Activated naive CD8-positive, alpha-beta T cell treated with anti-CD3 and anti-CD28 coated beads, Interleukin-2, amount 10 ng/mL, durations not matched to agents 7 days and 5 days (primary cell): ENCODE measurements at regions not wholly inside any gene's neighbourhood (a gene's known extent, or its start where the extent isn't known, plus 50 kb on each side); places are given as distances from the start of the nearest gene placed in this dataset.

Experiments used
- ATAC-seq: fragments of 150-1000 bp; cut with Tn5 transposase; one replicate; pipeline ENCODE4 v1.10.0; 2021; ENCODE audit warnings: low read depth, moderate library complexity
- POLR2A ChIA-PET: fragments of 350-600 bp; sonication (Branson Sonifier 250); formaldehyde crosslinking; loops from one replicate; lab custom pipeline; 2021; ENCODE audit warnings: antibody characterized with exemption; lab: Charles Lee
- DNase-seq: peaks from one replicate; pipeline ENCODE4 v3.0.0; 2021
- H3K27ac Mint-ChIP-seq: one replicate; pipeline ENCODE4 v1.8.0; 2022; ENCODE audit warnings: mild to moderate bottlenecking, mixed read lengths
- H3K27me3 Mint-ChIP-seq: one replicate; pipeline ENCODE4 v1.8.0; 2022; ENCODE audit warnings: mild to moderate bottlenecking, moderate library complexity, mixed read lengths
- H3K36me3 Mint-ChIP-seq: one replicate; pipeline ENCODE4 v1.8.0; 2021; ENCODE audit warnings: mild to moderate bottlenecking, mixed read lengths
- H3K4me1 Mint-ChIP-seq: one replicate; pipeline ENCODE4 v1.8.0; 2021; ENCODE audit warnings: mixed read lengths
- H3K4me3 Mint-ChIP-seq: one replicate; pipeline ENCODE4 v1.8.0; 2022; ENCODE audit warnings: mild to moderate bottlenecking, moderate library complexity, mixed read lengths
- H3K9me3 Mint-ChIP-seq: one replicate; pipeline ENCODE4 v1.8.0; 2021; ENCODE audit warnings: mixed read lengths

DNA sequence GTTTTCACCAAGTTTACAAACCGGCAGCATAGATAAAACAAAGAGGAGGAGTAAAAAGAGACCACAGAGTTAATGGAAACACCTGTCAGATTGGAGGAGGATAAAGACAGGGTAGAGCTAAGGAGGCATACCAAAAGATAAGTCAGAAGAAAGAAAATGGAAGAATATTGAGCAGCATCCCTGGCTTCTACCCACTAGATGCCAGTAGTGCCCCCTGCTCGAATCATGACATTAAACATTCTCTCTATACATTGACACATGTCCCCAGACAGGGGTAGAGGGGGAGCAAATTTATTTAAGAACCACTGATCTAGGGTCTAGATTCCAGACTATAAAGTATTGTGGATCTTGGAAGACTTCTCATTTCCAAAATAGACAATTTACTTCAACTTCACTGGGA is 159.8 kb upstream of the ETAA1 start:
- H3K4me1 Mint-ChIP-seq = no peaks in the 10 kb centered on the region
- no peaks in the 10 kb centered on the region for H3K27me3 Mint-ChIP-seq

DNA sequence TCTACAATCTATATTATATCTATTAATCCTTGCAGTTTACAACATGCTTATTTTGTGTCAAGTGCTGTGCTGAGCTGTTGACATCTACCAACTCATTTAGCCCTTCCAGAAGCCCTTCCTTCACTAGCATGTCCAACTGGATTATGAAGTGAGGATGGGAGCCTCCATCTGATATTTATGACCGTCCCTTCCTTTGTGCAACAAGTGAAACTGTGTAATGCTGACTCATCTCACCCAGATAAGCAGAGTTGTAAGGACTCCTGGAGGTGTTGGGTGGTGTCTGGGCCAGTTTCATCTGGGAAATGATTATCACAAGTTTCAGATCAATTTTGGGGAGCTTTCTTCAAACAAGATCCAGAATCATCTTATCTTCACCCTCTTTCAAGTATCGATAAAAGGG is 156.6 kb upstream of the ETAA1 start:
- Mint-ChIP-seq H3K9me3 (peaks cover 1% of the 10 kb centered on the region), H3K4me3 (no peak overlapping the region), H3K36me3 (no peaks in the 10 kb centered on the region), H3K27ac (no peak overlapping the region), H3K4me1 (no peaks in the 10 kb centered on the region), H3K27me3 (no peaks in the 10 kb centered on the region)
- ATAC-seq (no peak), DNase-seq (no peak)
- POLR2A ChIA-PET = no interaction called here

More for the DNA sequence above, 159.8 kb upstream of the ETAA1 start:
- ATAC-seq (no peak), DNase-seq (no peak)
- POLR2A ChIA-PET = no interaction called here
- Mint-ChIP-seq H3K36me3 (no peaks in the 10 kb centered on the region), H3K4me3 (no peak overlapping the region), H3K27ac (no peak overlapping the region), H3K9me3 (peaks cover 1% of the 10 kb centered on the region)

DNA sequence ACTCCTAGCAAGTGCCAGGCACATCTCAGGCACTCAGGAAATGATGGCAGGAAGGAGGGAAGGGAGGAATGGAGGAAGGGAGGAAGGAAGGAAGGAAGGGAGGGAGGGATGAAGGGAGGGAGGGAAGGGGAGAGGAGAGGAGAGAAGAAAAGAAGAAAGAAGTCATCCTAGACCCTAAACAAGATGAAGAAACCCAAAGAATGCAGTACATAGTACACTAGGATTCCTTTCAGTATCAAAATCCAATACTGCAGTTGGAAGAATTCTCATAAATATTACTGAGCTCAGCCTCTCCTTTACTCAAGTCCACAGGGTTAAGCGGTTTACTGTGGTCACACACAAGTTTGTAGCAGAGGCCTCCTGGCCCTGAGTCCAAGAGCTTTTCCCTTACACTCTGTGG is 155.7 kb upstream of the ETAA1 start:
- POLR2A ChIA-PET = no interaction called here
- DNase-seq = no peak
- no peak for ATAC-seq
- H3K27me3 Mint-ChIP-seq = no peaks in the 10 kb centered on the region
- H3K4me1 Mint-ChIP-seq = no peaks in the 10 kb centered on the region
- peaks cover 1% of the 10 kb centered on the region for H3K9me3 Mint-ChIP-seq
- no peak overlapping the region for H3K4me3 Mint-ChIP-seq
- H3K27ac Mint-ChIP-seq = no peak overlapping the region
- no peaks in the 10 kb centered on the region for H3K36me3 Mint-ChIP-seq

DNA sequence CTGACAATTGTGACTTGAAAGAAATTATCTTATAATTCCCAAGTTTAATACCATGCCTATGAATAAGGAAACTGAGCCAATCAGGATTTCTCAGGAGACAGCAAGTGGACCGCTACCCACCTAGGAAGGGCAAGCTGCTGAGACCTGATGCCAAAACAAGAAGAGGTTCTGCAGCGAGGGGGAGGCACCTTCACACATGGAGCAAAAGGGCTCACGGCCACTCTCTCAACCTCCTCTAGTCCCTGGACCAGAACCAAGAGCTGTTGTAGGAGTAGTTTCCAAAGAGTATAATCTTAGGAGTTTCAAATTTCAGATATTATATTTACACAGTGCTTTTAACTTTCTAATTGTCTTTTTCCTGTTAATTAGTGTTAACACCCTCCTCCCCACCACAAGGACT is 154.7 kb upstream of the ETAA1 start:
- ATAC-seq (no peak), DNase-seq (no peak)
- Mint-ChIP-seq H3K4me3 (no peak overlapping the region), H3K27me3 (no peaks in the 10 kb centered on the region), H3K36me3 (no peaks in the 10 kb centered on the region), H3K4me1 (no peaks in the 10 kb centered on the region), H3K27ac (no peak overlapping the region), H3K9me3 (peaks cover 1% of the 10 kb centered on the region)
- POLR2A ChIA-PET = no interaction called here

GRCh38 chr2:67243919-67244318 is 153.2 kb upstream of the ETAA1 start:
- no peaks in the 10 kb centered on the region for H3K4me1 Mint-ChIP-seq
- H3K27me3 Mint-ChIP-seq = no peaks in the 10 kb centered on the region
- no peak overlapping the region for H3K27ac Mint-ChIP-seq
- peaks cover 1% of the 10 kb centered on the region for H3K9me3 Mint-ChIP-seq
- H3K36me3 Mint-ChIP-seq = no peaks in the 10 kb centered on the region
- POLR2A ChIA-PET = no interaction called here
- DNase-seq (no peak), ATAC-seq (no peak)
- no peak overlapping the region for H3K4me3 Mint-ChIP-seq

DNA sequence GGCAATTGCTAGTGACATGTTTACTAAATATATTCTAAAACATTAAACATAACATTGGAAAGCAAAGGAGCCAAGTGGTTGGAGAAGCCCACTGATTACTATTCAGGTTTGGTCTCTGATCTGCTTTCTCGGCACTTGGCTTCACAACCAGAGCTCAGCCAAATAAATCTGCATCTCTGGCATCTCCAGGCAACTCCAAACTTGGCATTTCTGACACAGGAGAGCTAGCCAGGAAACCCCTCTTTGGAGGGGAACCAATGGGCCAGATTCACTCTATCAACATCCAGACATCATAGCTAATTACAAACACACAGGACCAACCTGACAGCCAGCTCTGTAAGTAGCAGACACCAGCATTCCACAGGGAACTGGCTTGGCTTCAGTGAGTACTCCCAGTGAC is 150.3 kb upstream of the ETAA1 start:
- H3K4me3 Mint-ChIP-seq = no peak overlapping the region
- POLR2A ChIA-PET = no interaction called here
- H3K9me3 Mint-ChIP-seq = no peaks in the 10 kb centered on the region
- no peaks in the 10 kb centered on the region for H3K36me3 Mint-ChIP-seq
- no peaks in the 10 kb centered on the region for H3K27me3 Mint-ChIP-seq
- H3K4me1 Mint-ChIP-seq = no peaks in the 10 kb centered on the region
- DNase-seq = no peak
- H3K27ac Mint-ChIP-seq = no peak overlapping the region
- ATAC-seq = no peak

DNA sequence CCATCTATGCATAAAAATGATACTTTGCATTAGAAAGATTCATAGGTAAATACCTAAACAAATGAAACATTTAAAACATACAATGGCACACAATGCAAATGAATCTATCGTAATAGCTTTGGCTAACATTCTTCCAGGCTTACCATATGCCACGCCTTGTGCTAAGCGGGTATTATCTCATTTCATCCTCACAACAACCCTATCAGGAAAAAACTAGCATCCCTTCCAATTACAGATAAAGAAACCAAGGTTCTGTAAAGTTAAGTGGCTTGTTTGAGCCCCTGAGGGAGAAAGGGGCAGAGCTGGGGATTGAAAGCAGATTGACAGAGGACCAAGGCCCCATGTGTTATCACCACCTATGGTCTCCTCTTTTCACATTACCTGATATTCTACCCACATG is 145.4 kb upstream of the ETAA1 start:
- POLR2A ChIA-PET = no interaction called here
- Mint-ChIP-seq H3K4me1 (no peaks in the 10 kb centered on the region), H3K27me3 (peaks cover 3% of the 10 kb centered on the region)

GRCh38 chr2:67255933-67256615 is 141.1 kb upstream of the ETAA1 start:
- ATAC-seq (no peak), DNase-seq (no peak)
- POLR2A ChIA-PET = no interaction called here
- Mint-ChIP-seq H3K27me3 (peaks cover 3% of the 10 kb centered on the region), H3K27ac (no peak overlapping the region), H3K36me3 (no peaks in the 10 kb centered on the region), H3K4me1 (no peaks in the 10 kb centered on the region), H3K4me3 (no peak overlapping the region), H3K9me3 (no peaks in the 10 kb centered on the region)

More for the DNA sequence above, 145.4 kb upstream of the ETAA1 start:
- ATAC-seq (no peak), DNase-seq (no peak)
- Mint-ChIP-seq H3K4me3 (no peak overlapping the region), H3K9me3 (no peaks in the 10 kb centered on the region), H3K36me3 (no peaks in the 10 kb centered on the region), H3K27ac (no peak overlapping the region)

- Mint-ChIP-seq H3K27ac (no peak overlapping the region), H3K9me3 (no peaks in the 10 kb centered on the region), H3K4me3 (no peak overlapping the region), H3K36me3 (no peaks in the 10 kb centered on the region), H3K27me3 (peaks cover 3% of the 10 kb centered on the region), H3K4me1 (no peaks in the 10 kb centered on the region)
- ATAC-seq (no peak), DNase-seq (no peak)
- POLR2A ChIA-PET = no interaction called here
Measured at GRCh38 chr2:67256892-67257291, 140.2 kb upstream of the ETAA1 start.

GRCh38 chr2:67258122-67258521 is 139.0 kb upstream of the ETAA1 start:
- DNase-seq (no peak), ATAC-seq (no peak)
- no peaks in the 10 kb centered on the region for H3K36me3 Mint-ChIP-seq
- peaks cover 3% of the 10 kb centered on the region for H3K27me3 Mint-ChIP-seq
- POLR2A ChIA-PET = no interaction called here
- H3K9me3 Mint-ChIP-seq = no peaks in the 10 kb centered on the region
- no peaks in the 10 kb centered on the region for H3K4me1 Mint-ChIP-seq
- no peak overlapping the region for H3K27ac Mint-ChIP-seq
- no peak overlapping the region for H3K4me3 Mint-ChIP-seq

DNA sequence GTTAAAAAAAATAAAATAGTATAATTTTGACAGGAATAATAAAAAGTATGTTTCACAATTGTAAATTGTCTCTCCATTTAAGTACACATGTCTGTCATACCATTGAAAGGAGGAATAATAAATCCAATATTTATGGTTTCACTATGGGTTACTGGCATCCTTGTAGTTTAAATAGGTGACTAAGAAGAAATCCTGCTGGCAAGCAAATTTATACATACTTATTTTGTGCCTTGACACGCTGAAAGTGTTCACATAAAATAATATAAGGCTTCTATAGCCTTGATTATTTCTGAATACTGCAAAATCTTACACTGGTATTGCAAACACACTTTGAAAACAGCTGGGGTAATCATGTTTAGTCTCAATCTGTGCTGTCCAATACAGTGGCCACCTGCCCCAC is 138.3 kb upstream of the ETAA1 start:
- DNase-seq (no peak), ATAC-seq (no peak)
- Mint-ChIP-seq H3K27me3 (peaks cover 2% of the 10 kb centered on the region), H3K27ac (no peak overlapping the region), H3K36me3 (no peaks in the 10 kb centered on the region), H3K4me3 (no peak overlapping the region), H3K9me3 (no peaks in the 10 kb centered on the region), H3K4me1 (no peaks in the 10 kb centered on the region)
- POLR2A ChIA-PET = no interaction called here

DNA sequence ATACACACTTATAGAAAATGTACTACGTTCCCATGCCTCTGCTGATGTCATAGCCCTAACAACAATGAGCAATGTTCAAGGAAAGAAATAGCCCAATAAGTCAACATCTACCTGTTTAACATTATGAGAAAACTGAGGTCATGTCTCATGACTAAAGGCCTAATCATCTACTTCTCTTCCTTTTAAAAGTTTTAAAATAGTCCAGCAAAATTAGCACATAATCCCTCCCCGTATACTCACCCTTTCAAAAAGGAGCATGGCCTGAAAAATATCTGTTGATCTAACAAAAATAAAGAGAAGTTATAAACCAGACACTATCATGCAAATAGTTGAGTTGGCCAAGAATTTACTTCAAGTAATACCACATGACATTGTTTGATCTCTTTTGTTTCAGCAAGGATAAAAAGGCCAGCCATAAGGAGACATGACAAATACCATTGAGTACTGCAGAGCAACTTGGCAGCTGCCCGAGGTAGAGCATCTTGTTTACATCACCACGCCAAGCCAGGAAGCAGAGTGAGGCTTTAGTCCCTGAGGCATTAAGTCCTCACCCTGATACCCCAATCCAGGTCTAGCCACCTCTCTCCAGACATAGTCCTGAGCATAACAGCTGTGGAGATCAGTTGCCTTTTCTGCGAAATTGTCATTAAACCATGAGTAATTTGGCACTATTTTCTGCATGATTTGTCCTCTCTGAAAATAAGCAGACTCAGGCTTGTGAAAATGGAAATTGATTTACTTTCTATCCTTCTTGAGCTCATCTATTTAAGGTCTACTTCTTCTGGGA is 137.4 kb upstream of the ETAA1 start:
- H3K27me3 Mint-ChIP-seq = no peaks in the 10 kb centered on the region
- ATAC-seq (no peak), DNase-seq (no peak)
- H3K4me3 Mint-ChIP-seq = no peak overlapping the region
- no peak overlapping the region for H3K27ac Mint-ChIP-seq
- H3K36me3 Mint-ChIP-seq = no peaks in the 10 kb centered on the region
- H3K9me3 Mint-ChIP-seq = no peaks in the 10 kb centered on the region
- POLR2A ChIA-PET = no interaction called here
- H3K4me1 Mint-ChIP-seq = no peaks in the 10 kb centered on the region

DNA sequence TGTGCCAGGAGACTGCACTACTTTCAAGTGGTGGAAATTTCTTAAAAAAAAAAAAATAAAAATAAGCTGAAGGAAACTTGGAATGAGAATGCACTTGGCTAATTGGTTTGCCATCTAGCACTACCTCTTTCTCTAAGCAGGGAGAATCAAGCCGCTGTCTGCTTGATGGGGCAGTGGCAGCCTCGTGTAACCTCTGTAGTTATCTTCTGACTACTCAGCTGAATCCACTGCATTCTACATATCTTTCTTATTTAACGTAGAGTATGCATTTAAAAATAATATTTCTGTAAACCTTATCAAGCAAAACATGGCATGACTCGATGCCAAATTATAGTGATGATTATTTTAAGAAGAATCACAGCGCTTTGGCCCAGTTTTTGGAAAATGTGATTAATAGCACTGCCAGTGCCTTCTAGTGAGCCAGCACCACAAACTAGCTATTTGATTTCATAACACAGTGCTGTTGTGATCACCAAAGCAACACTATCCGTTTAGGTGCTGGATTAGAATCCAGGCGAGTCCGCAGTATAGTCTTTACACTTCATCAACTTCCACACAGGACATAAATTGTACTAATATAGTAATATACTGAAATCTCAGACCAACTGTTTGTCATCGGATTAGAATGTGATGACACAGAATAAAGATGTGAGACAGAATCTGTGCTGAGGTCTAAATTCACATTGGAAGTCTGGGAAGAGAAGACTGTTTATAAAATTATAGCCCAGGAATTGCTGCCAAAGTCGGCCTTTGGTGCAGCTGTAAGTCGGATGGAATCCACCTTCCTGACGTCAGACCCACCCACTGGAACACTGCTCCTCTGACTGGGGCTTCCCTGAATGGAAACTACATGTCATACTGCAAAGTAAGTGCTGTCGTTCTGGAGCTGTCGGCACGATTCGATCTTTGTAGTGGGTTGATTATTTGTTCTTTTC is 136.5 kb upstream of the ETAA1 start:
- Mint-ChIP-seq H3K27ac (no peak overlapping the region), H3K36me3 (no peaks in the 10 kb centered on the region), H3K27me3 (no peaks in the 10 kb centered on the region), H3K4me3 (no peak overlapping the region), H3K4me1 (no peaks in the 10 kb centered on the region), H3K9me3 (no peaks in the 10 kb centered on the region)
- no peak for ATAC-seq
- DNase-seq = no peak
- POLR2A ChIA-PET = no interaction called here
